WTC11 (cell line): ENCODE measurements at regions not wholly inside any gene's neighbourhood (a gene's known extent, or its start where the extent isn't known, plus 50 kb on each side); places are given as distances from the start of the nearest gene placed in this dataset.

Experiments used
- ATAC-seq: fragments of 200-7000 bp; cut with Tn5 transposase; 2 replicates; pipeline ENCODE4 v1.10.0; 2021; ENCODE audit warnings: mild to moderate bottlenecking, moderate library complexity
- CTCF ChIA-PET: fragments of 300-600 bp; sonication (Branson Sonifier 250); formaldehyde crosslinking; loops from one replicate; lab custom pipeline; 2021; ENCODE audit warnings: antibody characterized with exemption; lab: Charles Lee
- POLR2A ChIA-PET: fragments of 350-600 bp; sonication (Branson Sonifier 250); formaldehyde crosslinking; loops from one replicate; lab custom pipeline; 2021; ENCODE audit warnings: antibody characterized with exemption; lab: Charles Lee
- DNase-seq: peaks from one replicate; pipeline ENCODE4 v3.0.0; 2021; ENCODE audit warnings: low spot score
- H3K27ac Mint-ChIP-seq: 2 replicates; pipeline ENCODE4 v1.8.0; 2021; ENCODE audit warnings: mixed read lengths
- H3K27me3 Mint-ChIP-seq: 2 replicates; pipeline ENCODE4 v1.8.0; 2021; ENCODE audit warnings: low read depth, mild to moderate bottlenecking, moderate library complexity, mixed read lengths
- H3K36me3 Mint-ChIP-seq: 2 replicates; pipeline ENCODE4 v1.8.0; 2021; ENCODE audit warnings: mixed read lengths
- H3K4me1 Mint-ChIP-seq: 2 replicates; pipeline ENCODE4 v1.8.0; 2022; ENCODE audit warnings: mixed read lengths
- H3K4me3 Mint-ChIP-seq: 2 replicates; pipeline ENCODE4 v1.8.0; 2021; ENCODE audit warnings: mild to moderate bottlenecking, moderate library complexity, mixed read lengths
- H3K9me3 Mint-ChIP-seq: 2 replicates; pipeline ENCODE4 v1.8.0; 2021; ENCODE audit warnings: mixed read lengths
- ATF6 ChIP-seq: sonication (generic); formaldehyde crosslinking; IDR thresholded peaks from 2 replicates; pipeline ENCODE4 v1.8.1; 2023; ENCODE audit warnings: mild to moderate bottlenecking, missing genetic modification reagents
- CDX4 ChIP-seq: fragments of 250-450 bp; sonication (Bioruptor Pico); IDR thresholded peaks from 2 replicates; pipeline ENCODE4 v1.9.0; 2021; ENCODE audit warnings: moderate library complexity, mild to moderate bottlenecking, inconsistent platforms, borderline replicate concordance
- CREB1 ChIP-seq: sonication (generic); formaldehyde crosslinking; IDR thresholded peaks from 2 replicates; pipeline ENCODE4 v1.8.0; 2023; ENCODE audit warnings: mild to moderate bottlenecking, missing genetic modification reagents
- CREM ChIP-seq: sonication (generic); formaldehyde crosslinking; IDR thresholded peaks from 2 replicates; pipeline ENCODE4 v1.8.1; 2022; ENCODE audit warnings: mild to moderate bottlenecking, missing genetic modification reagents, moderate library complexity
- EMX1 ChIP-seq: fragments of 250-450 bp; sonication (Bioruptor Pico); IDR thresholded peaks from 2 replicates; pipeline ENCODE4 v1.8.0; 2021; ENCODE audit warnings: mild to moderate bottlenecking
- ESRRA ChIP-seq: sonication (generic); formaldehyde crosslinking; IDR thresholded peaks from 2 replicates; pipeline ENCODE4 v1.8.1; 2022; ENCODE audit warnings: mild to moderate bottlenecking, missing genetic modification reagents, borderline replicate concordance
- GRHL2 ChIP-seq: fragments of 250-450 bp; sonication (Bioruptor Pico); IDR thresholded peaks from 2 replicates; pipeline ENCODE4 v1.8.0; 2022; ENCODE audit warnings: mild to moderate bottlenecking, moderate library complexity; ENCODE audit not compliant: insufficient replicate concordance, severe bottlenecking
- GTF2I ChIP-seq: fragments of 250-450 bp; sonication (Bioruptor Pico); conservative IDR thresholded peaks from 2 replicates; pipeline ENCODE4 v1.4.0; 2021; ENCODE audit warnings: mild to moderate bottlenecking
- IRF2 ChIP-seq: sonication (generic); formaldehyde crosslinking; IDR thresholded peaks from 2 replicates; pipeline ENCODE4 v1.8.0; 2022; ENCODE audit warnings: low read depth, missing genetic modification reagents, borderline replicate concordance
- MYBL2 ChIP-seq: sonication (generic); formaldehyde crosslinking; IDR thresholded peaks from 2 replicates; pipeline ENCODE4 v1.8.1; 2023; ENCODE audit warnings: mild to moderate bottlenecking, moderate library complexity, missing genetic modification reagents
- NFYB ChIP-seq: sonication (generic); formaldehyde crosslinking; conservative IDR thresholded peaks from 2 replicates; pipeline ENCODE4 v1.8.0; 2022; ENCODE audit warnings: low read depth, missing genetic modification reagents
- NR3C1 ChIP-seq: sonication (generic); formaldehyde crosslinking; conservative IDR thresholded peaks from 2 replicates; pipeline ENCODE4 v1.8.1; 2023; ENCODE audit warnings: low read depth, mild to moderate bottlenecking, missing genetic modification reagents
- RELA ChIP-seq: sonication (generic); formaldehyde crosslinking; IDR thresholded peaks from 2 replicates; pipeline ENCODE4 v1.8.1; 2022; ENCODE audit warnings: missing genetic modification reagents, mild to moderate bottlenecking, borderline replicate concordance
- RORB ChIP-seq: fragments of 250-450 bp; sonication (Bioruptor Pico); IDR thresholded peaks from 2 replicates; pipeline ENCODE4 v1.9.0; 2021; ENCODE audit warnings: mild to moderate bottlenecking
- TCF7 ChIP-seq: sonication (generic); formaldehyde crosslinking; IDR thresholded peaks from 2 replicates; pipeline ENCODE4 v1.8.0; 2022; ENCODE audit warnings: mild to moderate bottlenecking, low read depth, missing genetic modification reagents, moderate library complexity
- TP53 ChIP-seq: sonication (generic); formaldehyde crosslinking; IDR thresholded peaks from 2 replicates; pipeline ENCODE4 v1.8.1; 2023; ENCODE audit warnings: mild to moderate bottlenecking, missing genetic modification reagents
- ZBTB43 ChIP-seq: sonication (generic); formaldehyde crosslinking; IDR thresholded peaks from 2 replicates; pipeline ENCODE4 v1.8.1; 2023; ENCODE audit warnings: mild to moderate bottlenecking, missing genetic modification reagents
- ZMAT4 ChIP-seq: fragments of 250-450 bp; sonication (Bioruptor Pico); IDR thresholded peaks from 2 replicates; pipeline ENCODE4 v1.9.0; 2021; ENCODE audit warnings: mild to moderate bottlenecking
- ZNF138 ChIP-seq: sonication (generic); formaldehyde crosslinking; conservative IDR thresholded peaks from 2 replicates; pipeline ENCODE4 v1.8.1; 2022; ENCODE audit warnings: mild to moderate bottlenecking, moderate library complexity, missing genetic modification reagents
- ZNF416 ChIP-seq: fragments of 250-450 bp; sonication (Bioruptor Pico); IDR thresholded peaks from 2 replicates; pipeline ENCODE4 v1.9.0; 2021; ENCODE audit warnings: mild to moderate bottlenecking, inconsistent platforms
- TF ChIP-seq, protein P1 (sequence below): sonication (generic); formaldehyde crosslinking; IDR thresholded peaks from 2 replicates; pipeline ENCODE4 v1.8.1; 2022; ENCODE audit warnings: missing genetic modification reagents, borderline replicate concordance
- TF ChIP-seq, protein P2 (sequence below): sonication (generic); formaldehyde crosslinking; IDR thresholded peaks from 2 replicates; pipeline ENCODE4 v1.8.0; 2023; ENCODE audit warnings: missing genetic modification reagents, mild to moderate bottlenecking, borderline replicate concordance
- TF ChIP-seq, protein P3 (sequence below): sonication (generic); formaldehyde crosslinking; IDR thresholded peaks from 2 replicates; pipeline ENCODE4 v1.8.1; 2023; ENCODE audit warnings: mild to moderate bottlenecking, moderate library complexity, missing genetic modification reagents

DNA sequence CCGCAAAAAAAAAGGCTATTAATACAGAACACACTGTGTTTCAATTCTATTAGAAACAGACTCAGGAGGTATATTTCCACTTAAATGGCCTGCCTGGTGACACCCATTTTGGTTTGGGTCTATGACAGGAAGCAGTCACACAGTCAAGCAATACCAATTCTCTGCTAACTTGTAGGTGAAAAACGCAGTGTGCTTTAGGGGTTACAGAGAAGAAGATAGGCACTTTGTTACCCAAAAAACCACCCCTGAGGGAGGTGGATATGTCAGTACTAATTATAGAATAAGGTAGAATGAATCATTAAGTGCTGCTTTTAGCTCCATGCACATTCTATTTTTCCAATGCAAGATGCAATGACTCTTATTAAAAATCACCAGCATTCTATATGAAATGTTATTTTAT lies 53.8 kb downstream of the DNAAF9 start:
- ATAC-seq = no peak
- no peaks in the 10 kb centered on the region for H3K27me3 Mint-ChIP-seq
- H3K36me3 Mint-ChIP-seq = no peaks in the 10 kb centered on the region
- TF ChIP-seq, protein P1, sequence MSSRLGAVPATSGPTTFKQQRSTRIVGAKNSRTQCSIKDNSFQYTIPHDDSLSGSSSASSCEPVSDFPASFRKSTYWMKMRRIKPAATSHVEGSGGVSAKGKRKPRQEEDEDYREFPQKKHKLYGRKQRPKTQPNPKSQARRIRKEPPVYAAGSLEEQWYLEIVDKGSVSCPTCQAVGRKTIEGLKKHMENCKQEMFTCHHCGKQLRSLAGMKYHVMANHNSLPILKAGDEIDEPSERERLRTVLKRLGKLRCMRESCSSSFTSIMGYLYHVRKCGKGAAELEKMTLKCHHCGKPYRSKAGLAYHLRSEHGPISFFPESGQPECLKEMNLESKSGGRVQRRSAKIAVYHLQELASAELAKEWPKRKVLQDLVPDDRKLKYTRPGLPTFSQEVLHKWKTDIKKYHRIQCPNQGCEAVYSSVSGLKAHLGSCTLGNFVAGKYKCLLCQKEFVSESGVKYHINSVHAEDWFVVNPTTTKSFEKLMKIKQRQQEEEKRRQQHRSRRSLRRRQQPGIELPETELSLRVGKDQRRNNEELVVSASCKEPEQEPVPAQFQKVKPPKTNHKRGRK (CRISPR knock-in tag) = no peak
- TF ChIP-seq GTF2I (CRISPR knock-in tag) = no peak
- no peak for TF ChIP-seq IRF2
- TF ChIP-seq, protein P2, sequence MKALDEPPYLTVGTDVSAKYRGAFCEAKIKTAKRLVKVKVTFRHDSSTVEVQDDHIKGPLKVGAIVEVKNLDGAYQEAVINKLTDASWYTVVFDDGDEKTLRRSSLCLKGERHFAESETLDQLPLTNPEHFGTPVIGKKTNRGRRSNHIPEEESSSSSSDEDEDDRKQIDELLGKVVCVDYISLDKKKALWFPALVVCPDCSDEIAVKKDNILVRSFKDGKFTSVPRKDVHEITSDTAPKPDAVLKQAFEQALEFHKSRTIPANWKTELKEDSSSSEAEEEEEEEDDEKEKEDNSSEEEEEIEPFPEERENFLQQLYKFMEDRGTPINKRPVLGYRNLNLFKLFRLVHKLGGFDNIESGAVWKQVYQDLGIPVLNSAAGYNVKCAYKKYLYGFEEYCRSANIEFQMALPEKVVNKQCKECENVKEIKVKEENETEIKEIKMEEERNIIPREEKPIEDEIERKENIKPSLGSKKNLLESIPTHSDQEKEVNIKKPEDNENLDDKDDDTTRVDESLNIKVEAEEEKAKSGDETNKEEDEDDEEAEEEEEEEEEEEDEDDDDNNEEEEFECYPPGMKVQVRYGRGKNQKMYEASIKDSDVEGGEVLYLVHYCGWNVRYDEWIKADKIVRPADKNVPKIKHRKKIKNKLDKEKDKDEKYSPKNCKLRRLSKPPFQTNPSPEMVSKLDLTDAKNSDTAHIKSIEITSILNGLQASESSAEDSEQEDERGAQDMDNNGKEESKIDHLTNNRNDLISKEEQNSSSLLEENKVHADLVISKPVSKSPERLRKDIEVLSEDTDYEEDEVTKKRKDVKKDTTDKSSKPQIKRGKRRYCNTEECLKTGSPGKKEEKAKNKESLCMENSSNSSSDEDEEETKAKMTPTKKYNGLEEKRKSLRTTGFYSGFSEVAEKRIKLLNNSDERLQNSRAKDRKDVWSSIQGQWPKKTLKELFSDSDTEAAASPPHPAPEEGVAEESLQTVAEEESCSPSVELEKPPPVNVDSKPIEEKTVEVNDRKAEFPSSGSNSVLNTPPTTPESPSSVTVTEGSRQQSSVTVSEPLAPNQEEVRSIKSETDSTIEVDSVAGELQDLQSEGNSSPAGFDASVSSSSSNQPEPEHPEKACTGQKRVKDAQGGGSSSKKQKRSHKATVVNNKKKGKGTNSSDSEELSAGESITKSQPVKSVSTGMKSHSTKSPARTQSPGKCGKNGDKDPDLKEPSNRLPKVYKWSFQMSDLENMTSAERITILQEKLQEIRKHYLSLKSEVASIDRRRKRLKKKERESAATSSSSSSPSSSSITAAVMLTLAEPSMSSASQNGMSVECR (CRISPR knock-in tag) = no peak
- TF ChIP-seq ZNF138 (CRISPR knock-in tag) = no peak
- no peak for TF ChIP-seq EMX1 (CRISPR knock-in tag)
- no peak for TF ChIP-seq CREB1 (CRISPR knock-in tag)
- TF ChIP-seq TCF7 (CRISPR knock-in tag) = no peak
- no peak for TF ChIP-seq ATF6 (CRISPR knock-in tag)
- no peak for TF ChIP-seq GRHL2 (CRISPR knock-in tag)
- TF ChIP-seq, protein P3, sequence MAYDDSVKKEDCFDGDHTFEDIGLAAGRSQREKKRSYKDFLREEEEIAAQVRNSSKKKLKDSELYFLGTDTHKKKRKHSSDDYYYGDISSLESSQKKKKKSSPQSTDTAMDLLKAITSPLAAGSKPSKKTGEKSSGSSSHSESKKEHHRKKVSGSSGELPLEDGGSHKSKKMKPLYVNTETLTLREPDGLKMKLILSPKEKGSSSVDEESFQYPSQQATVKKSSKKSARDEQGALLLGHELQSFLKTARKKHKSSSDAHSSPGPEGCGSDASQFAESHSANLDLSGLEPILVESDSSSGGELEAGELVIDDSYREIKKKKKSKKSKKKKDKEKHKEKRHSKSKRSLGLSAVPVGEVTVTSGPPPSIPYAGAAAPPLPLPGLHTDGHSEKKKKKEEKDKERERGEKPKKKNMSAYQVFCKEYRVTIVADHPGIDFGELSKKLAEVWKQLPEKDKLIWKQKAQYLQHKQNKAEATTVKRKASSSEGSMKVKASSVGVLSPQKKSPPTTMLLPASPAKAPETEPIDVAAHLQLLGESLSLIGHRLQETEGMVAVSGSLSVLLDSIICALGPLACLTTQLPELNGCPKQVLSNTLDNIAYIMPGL (CRISPR knock-in tag) = no peak
- TF ChIP-seq NFYB (CRISPR knock-in tag) = no peak
- no peak for TF ChIP-seq TP53
- no peak for TF ChIP-seq NR3C1 (CRISPR knock-in tag)
- no peak for TF ChIP-seq MYBL2 (CRISPR knock-in tag)
- H3K9me3 Mint-ChIP-seq = no peaks in the 10 kb centered on the region
- no peaks in the 10 kb centered on the region for H3K4me1 Mint-ChIP-seq
- no peak overlapping the region for H3K4me3 Mint-ChIP-seq
- no peak overlapping the region for H3K27ac Mint-ChIP-seq
- DNase-seq = no peak
- CTCF ChIA-PET = no interaction called here
- POLR2A ChIA-PET = no interaction called here

DNA sequence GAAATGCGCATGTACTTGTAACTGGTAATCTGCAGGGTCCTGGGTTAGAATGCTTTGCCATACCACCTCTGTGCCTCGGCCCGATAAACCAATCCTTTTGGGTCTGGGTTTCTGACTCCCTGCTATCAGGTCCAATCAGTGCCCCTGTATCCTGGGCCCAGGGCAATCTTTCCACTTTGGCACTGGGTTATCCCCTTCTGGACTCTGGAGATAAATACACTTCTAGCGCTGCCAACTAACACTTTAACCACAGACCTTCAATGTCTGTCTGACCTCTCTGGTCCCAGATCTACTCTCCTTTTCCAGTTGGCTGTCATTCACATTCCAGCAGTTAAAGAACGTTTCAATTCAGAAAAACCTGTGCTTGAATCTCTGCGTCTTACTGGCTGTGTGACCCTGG lies 55.3 kb downstream of the DNAAF9 start:
- ChIA-PET CTCF (no interaction called here), POLR2A (no interaction called here)
- Mint-ChIP-seq H3K4me1 (peaks cover 3% of the 10 kb centered on the region; the same call in 1 of the 2 replicates), H3K9me3 (no peaks in the 10 kb centered on the region), H3K27me3 (no peaks in the 10 kb centered on the region), H3K27ac (no peak overlapping the region), H3K4me3 (no peak overlapping the region), H3K36me3 (no peaks in the 10 kb centered on the region)
- DNase-seq (no peak), ATAC-seq (no peak)
- TF ChIP-seq ZNF416 (CRISPR knock-in tag) = no peak
- no peak for TF ChIP-seq CREM (CRISPR knock-in tag)
- no peak for TF ChIP-seq ZBTB43 (CRISPR knock-in tag)
- no peak for TF ChIP-seq NFYB (CRISPR knock-in tag)
- no peak for TF ChIP-seq ESRRA (CRISPR knock-in tag)
- no peak for TF ChIP-seq EMX1 (CRISPR knock-in tag)
- no peak for TF ChIP-seq RELA (CRISPR knock-in tag)
- TF ChIP-seq IRF2 = no peak
- no peak for TF ChIP-seq ZMAT4
- TF ChIP-seq RORB = no peak
- TF ChIP-seq CDX4 = no peak
- TF ChIP-seq GRHL2 (CRISPR knock-in tag) = no peak
- no peak for TF ChIP-seq MYBL2 (CRISPR knock-in tag)
